ENCODE measurements at regions not wholly inside any gene's neighbourhood (a gene's known extent, or its start where the extent isn't known, plus 50 kb on each side); places are given as distances from the start of the nearest gene placed in this dataset.

DNA sequence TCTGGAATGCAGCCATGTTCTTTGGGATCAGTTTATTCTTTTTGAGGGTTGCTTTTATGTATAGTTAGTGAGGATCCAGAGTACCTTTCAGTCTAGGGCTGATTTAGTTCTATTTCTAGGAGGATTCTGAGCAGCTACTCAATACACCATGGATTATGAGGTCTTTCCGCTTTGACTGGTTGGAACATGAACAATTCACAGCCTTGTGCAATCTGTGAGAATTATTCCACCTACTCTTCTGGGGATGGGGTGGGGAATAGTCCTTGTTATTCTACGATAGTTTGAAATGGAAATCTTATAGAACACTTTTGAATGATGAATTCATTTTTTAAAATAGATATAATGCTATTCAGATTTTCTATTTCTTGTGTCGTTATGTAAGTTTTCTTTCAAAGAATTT is 212.3 kb upstream of the ARRDC3 start:
- TF ChIP-seq, protein P1, sequence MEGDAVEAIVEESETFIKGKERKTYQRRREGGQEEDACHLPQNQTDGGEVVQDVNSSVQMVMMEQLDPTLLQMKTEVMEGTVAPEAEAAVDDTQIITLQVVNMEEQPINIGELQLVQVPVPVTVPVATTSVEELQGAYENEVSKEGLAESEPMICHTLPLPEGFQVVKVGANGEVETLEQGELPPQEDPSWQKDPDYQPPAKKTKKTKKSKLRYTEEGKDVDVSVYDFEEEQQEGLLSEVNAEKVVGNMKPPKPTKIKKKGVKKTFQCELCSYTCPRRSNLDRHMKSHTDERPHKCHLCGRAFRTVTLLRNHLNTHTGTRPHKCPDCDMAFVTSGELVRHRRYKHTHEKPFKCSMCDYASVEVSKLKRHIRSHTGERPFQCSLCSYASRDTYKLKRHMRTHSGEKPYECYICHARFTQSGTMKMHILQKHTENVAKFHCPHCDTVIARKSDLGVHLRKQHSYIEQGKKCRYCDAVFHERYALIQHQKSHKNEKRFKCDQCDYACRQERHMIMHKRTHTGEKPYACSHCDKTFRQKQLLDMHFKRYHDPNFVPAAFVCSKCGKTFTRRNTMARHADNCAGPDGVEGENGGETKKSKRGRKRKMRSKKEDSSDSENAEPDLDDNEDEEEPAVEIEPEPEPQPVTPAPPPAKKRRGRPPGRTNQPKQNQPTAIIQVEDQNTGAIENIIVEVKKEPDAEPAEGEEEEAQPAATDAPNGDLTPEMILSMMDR (conservative IDR thresholded peaks at IDR 0.05; ENCODE audit: low read length): no peak
- no peak for TF ChIP-seq EZH2phosphoT487 (IDR thresholded peaks at IDR 0.05; ENCODE audit: borderline replicate concordance)

All from Loucy (cell line).